H1 (cell line): ENCODE measurements at regions not wholly inside any gene's neighbourhood (a gene's known extent, or its start where the extent isn't known, plus 50 kb on each side); places are given as distances from the start of the nearest gene placed in this dataset.

Source experiments
- CTCF ChIA-PET: fragments of 300-600 bp; sonication (Branson Sonifier 250); formaldehyde crosslinking; loops from one replicate; lab custom pipeline; 2021; ENCODE audit not compliant: partially characterized antibody; lab: Charles Lee
- POLR2A ChIA-PET: fragments of 300-600 bp; sonication (Branson Sonifier 250); formaldehyde crosslinking; loops from one replicate; lab custom pipeline; 2021; ENCODE audit warnings: inconsistent platforms; ENCODE audit not compliant: partially characterized antibody; lab: Charles Lee
- DNase-seq, 2 experiments: peaks; one replicate each; pipeline versions ENCODE4 v3.0.0 to v3.0.0-alpha.2; 2010 to 2022; ENCODE audit warnings: low spot score in 2 of 2, low read depth in 1 of 2, mixed read lengths in 1 of 2
- FAIRE-seq: peaks from 2 replicates; lab custom pipeline; 2011; peaks lifted over from hg19 to GRCh38; lab: Jason Lieb, UNC
- H2AFZ ChIP-seq: 2 replicates; pipeline ENCODE4 v1.8.1; 2012; ENCODE audit warnings: low read length, inconsistent platforms
- H2AK5ac ChIP-seq: 2 replicates; pipeline ENCODE4 v1.6.1; 2013; ENCODE audit warnings: low read depth, low read length
- H2BK120ac ChIP-seq: replicated peaks from 2 replicates; pipeline ENCODE3; 2013; ENCODE audit warnings: low read depth, low read length, inconsistent platforms
- H2BK12ac ChIP-seq: 2 replicates; pipeline ENCODE4 v1.6.1; 2013; ENCODE audit warnings: low read depth, low read length
- H2BK15ac ChIP-seq: 2 replicates; pipeline ENCODE4 v1.6.1; 2013; ENCODE audit warnings: low read length
- H2BK20ac ChIP-seq: 2 replicates; pipeline ENCODE4 v1.6.1; 2013; ENCODE audit warnings: low read length
- H2BK5ac ChIP-seq: 2 replicates; pipeline ENCODE4 v1.6.1; 2013; ENCODE audit warnings: low read depth, low read length
- H3K14ac ChIP-seq: 2 replicates; pipeline ENCODE4 v1.6.1; 2013; ENCODE audit warnings: inconsistent platforms; ENCODE audit not compliant: insufficient read length
- H3K18ac ChIP-seq: 2 replicates; pipeline ENCODE4 v1.6.1; 2013; ENCODE audit warnings: low read length; ENCODE audit errors: extremely low read depth
- H3K23ac ChIP-seq: 2 replicates; pipeline ENCODE4 v1.6.1; 2013; ENCODE audit warnings: inconsistent platforms; ENCODE audit not compliant: insufficient read length
- H3K23me2 ChIP-seq: 2 replicates; pipeline ENCODE4 v1.6.1; 2013; ENCODE audit warnings: low read depth, low read length
- H3K27ac ChIP-seq: 2 replicates; pipeline ENCODE4 v1.6.1; 2011; ENCODE audit warnings: low read depth, low read length, inconsistent platforms
- H3K27me3 ChIP-seq, 4 experiments: replicated peaks in 1 of 4; 1 replicate in 1 of 4; 2 replicates in 3 of 4; pipeline versions ENCODE4 v1.6.1 to v1.8.1; 2011 to 2013; ENCODE audit warnings: low read length in 3 of 4, mild to moderate bottlenecking in 3 of 4, inconsistent platforms in 2 of 4, mixed read lengths in 2 of 4, moderate library complexity in 1 of 4; ENCODE audit not compliant: control insufficient read depth in 3 of 4, insufficient read depth in 3 of 4; ENCODE audit errors: extremely low read depth in 1 of 4
- H3K36me3 ChIP-seq, 4 experiments: 2 replicates each; pipeline versions ENCODE4 v1.6.1 to v1.8.1; 2011 to 2013; ENCODE audit warnings: mild to moderate bottlenecking in 4 of 4, low read length in 3 of 4, moderate library complexity in 2 of 4, control low read depth in 1 of 4, inconsistent platforms in 1 of 4; ENCODE audit not compliant: insufficient read depth in 4 of 4, control insufficient read depth in 2 of 4
- H3K4ac ChIP-seq: replicated peaks from 2 replicates; pipeline ENCODE3; 2013; ENCODE audit warnings: low read length, low read depth, mixed read lengths, inconsistent platforms; ENCODE audit not compliant: insufficient read length
- H3K4me1 ChIP-seq, 4 experiments: replicated peaks in 1 of 4; 1 replicate in 1 of 4; 2 replicates in 3 of 4; pipeline versions ENCODE4 v1.6.1 to v1.8.1; 2011 to 2013; ENCODE audit warnings: low read length in 3 of 4, inconsistent platforms in 2 of 4, mixed read lengths in 1 of 4; ENCODE audit not compliant: insufficient read depth in 4 of 4, control insufficient read depth in 3 of 4
- H3K4me2 ChIP-seq, 2 experiments: 2 replicates each; pipeline versions ENCODE4 v1.6.1 to v1.8.1; 2011 to 2013; ENCODE audit warnings: low read depth in 2 of 2, low read length in 2 of 2, control low read depth in 1 of 2, inconsistent platforms in 1 of 2, mild to moderate bottlenecking in 1 of 2; ENCODE audit not compliant: insufficient read depth in 1 of 2
- H3K4me3 ChIP-seq, 4 experiments: fragments of 200-600, 300-600 bp in 1 of 4; sonication (generic), shearing (Covaris generic), sonication (Bioruptor Twin) in 1 of 4; 2 replicates each; pipeline versions ENCODE4 v1.5.1 to v1.8.1; 2011 to 2016; ENCODE audit warnings: low read length in 4 of 4, low read depth in 3 of 4, control low read depth in 2 of 4, inconsistent platforms in 2 of 4, mild to moderate bottlenecking in 2 of 4, mixed read lengths in 1 of 4, moderate library complexity in 1 of 4; ENCODE audit not compliant: insufficient read depth in 2 of 4; ENCODE audit errors: extremely low read depth in 1 of 4
- H3K56ac ChIP-seq: replicated peaks from 2 replicates; pipeline ENCODE3; 2013; ENCODE audit warnings: low read depth, mild to moderate bottlenecking, mixed read lengths, low read length, inconsistent platforms; ENCODE audit not compliant: insufficient read length
- H3K79me1 ChIP-seq: 2 replicates; pipeline ENCODE4 v1.6.1; 2013; ENCODE audit warnings: low read depth, low read length, control low read depth
- H3K79me2 ChIP-seq, 2 experiments: 2 replicates each; pipeline versions ENCODE4 v1.6.1 to v1.8.1; 2012 to 2013; ENCODE audit warnings: low read length in 2 of 2, mild to moderate bottlenecking in 2 of 2, inconsistent platforms in 1 of 2; ENCODE audit not compliant: insufficient read depth in 2 of 2, control insufficient read depth in 1 of 2
- H3K9ac ChIP-seq, 4 experiments: replicated peaks in 1 of 4; 1 replicate in 1 of 4; 2 replicates in 3 of 4; pipeline versions ENCODE4 v1.6.1 to v1.8.1; 2011 to 2013; ENCODE audit warnings: low read depth in 3 of 4, low read length in 3 of 4, control low read depth in 2 of 4, mild to moderate bottlenecking in 2 of 4, moderate library complexity in 2 of 4, inconsistent platforms in 1 of 4; ENCODE audit errors: extremely low read depth in 1 of 4
- H3K9me3 ChIP-seq, 2 experiments: 2 replicates each; pipeline versions ENCODE4 v1.6.1 to v1.8.1; 2012 to 2013; ENCODE audit warnings: mild to moderate bottlenecking in 2 of 2, moderate library complexity in 2 of 2, control low read depth in 1 of 2, inconsistent platforms in 1 of 2, low read depth in 1 of 2, low read length in 1 of 2, mixed read lengths in 1 of 2; ENCODE audit not compliant: insufficient read depth in 2 of 2
- H4K20me1 ChIP-seq, 2 experiments: replicated peaks in 1 of 2; 2 replicates each; pipeline versions ENCODE3 to v1.8.1; 2011 to 2013; ENCODE audit warnings: inconsistent platforms in 2 of 2, low read length in 2 of 2, mild to moderate bottlenecking in 1 of 2; ENCODE audit not compliant: insufficient read depth in 2 of 2, control insufficient read depth in 1 of 2
- H4K5ac ChIP-seq: 2 replicates; pipeline ENCODE4 v1.6.1; 2013; ENCODE audit warnings: low read length, low read depth, mixed read lengths, inconsistent platforms; ENCODE audit not compliant: insufficient read length
- H4K8ac ChIP-seq: 2 replicates; pipeline ENCODE4 v1.8.0; 2013; ENCODE audit warnings: mild to moderate bottlenecking, moderate library complexity, low read length, inconsistent platforms; ENCODE audit not compliant: insufficient read depth; ENCODE audit errors: extremely low read depth
- H4K91ac ChIP-seq: replicated peaks from 2 replicates; pipeline ENCODE3; 2013; ENCODE audit warnings: low read length, mixed read lengths, inconsistent platforms; ENCODE audit not compliant: insufficient read length
- CBX5 ChIP-seq: fragments of 300-800, 300-1000 bp; sonication (generic); IDR thresholded peaks from 2 replicates; pipeline ENCODE4 v1.7.1; 2016; ENCODE audit warnings: antibody characterized with exemption, low read length, low read depth
- KDM4A ChIP-seq: IDR thresholded peaks from one replicate; pipeline ENCODE4 v1.7.1; 2012; ENCODE audit warnings: low read depth, mild to moderate bottlenecking, moderate library complexity, low read length, inconsistent platforms; ENCODE audit not compliant: severe bottlenecking
- KDM5A ChIP-seq: fragments of 200-600 bp; IDR thresholded peaks from 2 replicates; pipeline ENCODE4 v1.7.1; 2012; ENCODE audit warnings: mild to moderate bottlenecking, low read length, inconsistent platforms, mixed read lengths
- PHF8 ChIP-seq: fragments of 200-600 bp; sonication (generic); conservative IDR thresholded peaks from 2 replicates; pipeline ENCODE4 v1.7.1; 2012; ENCODE audit warnings: low read depth, mild to moderate bottlenecking, inconsistent platforms, low read length, moderate library complexity
- POLR2AphosphoS5 ChIP-seq: IDR thresholded peaks from 2 replicates; pipeline ENCODE4 v1.6.1; 2011; ENCODE audit warnings: low read depth, low read length
- RAD21 ChIP-seq, 2 experiments: IDR thresholded peaks in 1 of 2; conservative IDR thresholded peaks in 1 of 2; 2 replicates each; pipeline ENCODE4 v1.6.1; 2011; ENCODE audit warnings: low read depth in 2 of 2, low read length in 2 of 2, improper control_type of control experiment in 1 of 2, inconsistent platforms in 1 of 2, mild to moderate bottlenecking in 1 of 2, moderate library complexity in 1 of 2
- SP1 ChIP-seq: IDR thresholded peaks from 2 replicates; pipeline ENCODE4 v1.6.1; 2011; ENCODE audit warnings: low read depth, low read length
- SP4 ChIP-seq: IDR thresholded peaks from 2 replicates; pipeline ENCODE4 v1.6.1; 2012; ENCODE audit warnings: low read length, inconsistent platforms
- ZNF274 ChIP-seq: IDR thresholded peaks from 2 replicates; pipeline ENCODE4 v1.7.0; 2012; ENCODE audit warnings: low read length, borderline replicate concordance; ENCODE audit errors: extremely low read depth
- WGBS, 2 experiments: shearing (Covaris generic) in 1 of 2; methylation state at CpG; one replicate each; pipeline versions ENCODE4 v1.1.6 to v1.1.7; 2013 to 2015; ENCODE audit warnings: low lambda C conversion rate in 2 of 2, mixed read lengths in 2 of 2, inconsistent platforms in 1 of 2, low coverage in 1 of 2, missing lambda C conversion rate in 1 of 2; ENCODE audit not compliant: insufficient replicate concordance in 2 of 2, insufficient coverage in 1 of 2, insufficient read length in 1 of 2; ENCODE audit errors: extremely low coverage in 1 of 2, missing lambda C conversion rate in 1 of 2; 5-methylcytosine and 5-hydroxymethylcytosine counted together
- TF ChIP-seq, protein P1 (sequence below): IDR thresholded peaks from 2 replicates; pipeline ENCODE4 v1.6.1; 2011; ENCODE audit warnings: low read length, improper control_type of control experiment

DNA sequence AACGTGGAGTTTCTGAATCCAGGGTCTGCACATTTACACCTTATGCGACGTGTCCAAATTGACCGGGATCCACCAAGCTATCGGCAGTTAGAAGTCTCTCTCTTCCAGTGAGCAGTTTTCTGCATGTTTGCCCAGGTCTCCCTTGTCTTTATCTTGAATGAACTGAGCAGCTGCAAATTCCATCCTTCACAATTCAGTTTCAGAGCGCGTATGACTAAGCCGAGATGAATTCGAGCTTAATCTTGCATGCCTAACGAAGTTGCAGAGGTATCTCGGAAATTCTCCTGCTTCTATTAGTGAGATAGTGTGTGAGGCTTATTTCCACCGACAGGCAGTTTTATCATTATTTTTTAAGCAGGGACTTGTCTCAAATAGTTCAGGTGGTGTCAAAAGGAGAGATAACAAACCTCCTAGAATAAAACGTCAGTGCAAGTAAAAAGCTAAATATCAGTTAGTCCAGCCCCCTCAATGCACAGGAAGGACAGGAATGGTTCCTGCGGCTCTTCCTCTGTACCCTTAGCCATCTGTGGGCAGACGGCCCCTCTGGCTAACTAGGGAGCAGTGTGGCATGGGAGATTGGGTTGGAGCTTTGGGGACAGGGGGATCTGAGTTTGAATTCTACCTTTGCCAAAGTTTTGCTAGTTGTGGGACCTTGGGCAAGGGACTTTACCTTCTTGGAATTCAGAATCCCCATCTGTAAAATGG is 93.0 kb upstream of the GPR139 start:
- H2BK20ac ChIP-seq: no peak overlapping the region
- H2AK5ac ChIP-seq: no peak overlapping the region
- H3K9ac ChIP-seq: no peak overlapping the region
- H3K4ac ChIP-seq: no peak overlapping the region
- no peaks in the 10 kb centered on the region for H3K79me2 ChIP-seq
- H2BK5ac ChIP-seq: no peak overlapping the region
- H3K56ac ChIP-seq: no peak overlapping the region
- 82% methylated on average over 15 of the region's 15 CpGs; no CpG with 5 or more reads in 1 of the 2 experiments for WGBS, 2 experiments
- H3K4me2 ChIP-seq: no peak overlapping the region
- H2BK120ac ChIP-seq: no peak overlapping the region
- H2BK15ac ChIP-seq: no peak overlapping the region
- H3K9me3 ChIP-seq: no peaks in the 10 kb centered on the region
- no peak overlapping the region for H4K8ac ChIP-seq
- no peak overlapping the region for H2BK12ac ChIP-seq
- peak in 1 of 2 experiments; percentile 34 for DNase-seq
- no peak overlapping the region for H4K91ac ChIP-seq
- no peaks in the 10 kb centered on the region for H3K36me3 ChIP-seq
- H4K20me1 ChIP-seq: no peaks in the 10 kb centered on the region
- CTCF ChIA-PET: interaction anchor here (0.9 to 1.3 kb wide), 3 partner anchors 9 to 93 kb away, joined by 3 read pairs; no protein-coding TSS in a partner anchor
- no peaks in the 10 kb centered on the region for H3K27me3 ChIP-seq
- no peak overlapping the region for H3K27ac ChIP-seq
- no peak for FAIRE-seq
- no peak overlapping the region for H3K18ac ChIP-seq
- peaks cover 0 to 4% (median under 1%) of the 10 kb centered on the region in 4 experiments; a peak in 2 of 7 replicates for H3K4me1 ChIP-seq
- H4K5ac ChIP-seq: no peak overlapping the region
- H3K23me2 ChIP-seq: no peaks in the 10 kb centered on the region
- POLR2A ChIA-PET: no interaction called here
- no peaks in the 10 kb centered on the region for H3K79me1 ChIP-seq
- TF ChIP-seq, protein P1, sequence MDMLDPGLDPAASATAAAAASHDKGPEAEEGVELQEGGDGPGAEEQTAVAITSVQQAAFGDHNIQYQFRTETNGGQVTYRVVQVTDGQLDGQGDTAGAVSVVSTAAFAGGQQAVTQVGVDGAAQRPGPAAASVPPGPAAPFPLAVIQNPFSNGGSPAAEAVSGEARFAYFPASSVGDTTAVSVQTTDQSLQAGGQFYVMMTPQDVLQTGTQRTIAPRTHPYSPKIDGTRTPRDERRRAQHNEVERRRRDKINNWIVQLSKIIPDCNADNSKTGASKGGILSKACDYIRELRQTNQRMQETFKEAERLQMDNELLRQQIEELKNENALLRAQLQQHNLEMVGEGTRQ: no peak
- no peak for TF ChIP-seq KDM5A
- no peak for TF ChIP-seq KDM4A
- TF ChIP-seq RAD21 (IDR thresholded peaks at IDR 0.05 in 1 of 2, conservative IDR thresholded peaks at IDR 0.05 in 1 of 2; ENCODE audit: low read depth in 2 of 2, low read length in 2 of 2): no peak
- no peak for TF ChIP-seq ZNF274
- no peak for TF ChIP-seq CBX5
- TF ChIP-seq POLR2AphosphoS5: no peak
- TF ChIP-seq SP1: no peak
- TF ChIP-seq SP4: no peak
- TF ChIP-seq PHF8: no peak
- TF ChIP-seq, all 59 proteins: peak for 0
- Histone ChIP-seq H2AFZ (no peak overlapping the region), H3K4me3 (no peak overlapping the region), H3K23ac (no peak overlapping the region), H3K14ac (no peak overlapping the region)
